ENCODE measurements at regions not wholly inside any gene's neighbourhood (a gene's known extent, or its start where the extent isn't known, plus 50 kb on each side); places are given as distances from the start of the nearest gene placed in this dataset.

DNA sequence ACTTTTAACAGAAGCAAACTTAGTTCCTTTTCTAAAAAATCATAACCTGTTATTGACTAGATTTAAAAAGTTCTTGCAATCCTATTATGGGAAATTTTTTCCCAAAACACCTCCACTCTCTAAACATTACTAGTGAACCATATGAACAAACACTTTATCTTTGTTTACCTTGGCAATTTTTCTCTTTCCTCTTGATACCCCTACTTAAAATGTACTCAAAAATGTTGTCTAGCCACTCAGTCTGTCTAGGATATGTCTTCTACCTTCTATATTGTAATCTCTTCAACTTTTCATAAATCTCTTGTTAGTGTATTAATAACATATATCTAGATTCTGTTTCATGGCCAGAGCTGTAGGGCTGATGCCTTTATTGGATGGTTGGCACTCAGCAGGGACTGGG, 630.0 kb upstream of the GRM3 start:
- DNase-seq (ENCODE audit: low spot score): no peak
- H3K4me3 ChIP-seq (ENCODE audit: severe bottlenecking): no peak overlapping the region
- H3K9me3 ChIP-seq (ENCODE audit: severe bottlenecking): no peaks in the 10 kb centered on the region
- no peaks in the 10 kb centered on the region for H3K36me3 ChIP-seq (ENCODE audit: low read depth)
- H3K27me3 ChIP-seq (ENCODE audit: insufficient read depth, poor library complexity, severe bottlenecking): no peaks in the 10 kb centered on the region
- H3K27ac ChIP-seq (ENCODE audit: poor library complexity, severe bottlenecking): no peak overlapping the region
- TF ChIP-seq, protein P1, sequence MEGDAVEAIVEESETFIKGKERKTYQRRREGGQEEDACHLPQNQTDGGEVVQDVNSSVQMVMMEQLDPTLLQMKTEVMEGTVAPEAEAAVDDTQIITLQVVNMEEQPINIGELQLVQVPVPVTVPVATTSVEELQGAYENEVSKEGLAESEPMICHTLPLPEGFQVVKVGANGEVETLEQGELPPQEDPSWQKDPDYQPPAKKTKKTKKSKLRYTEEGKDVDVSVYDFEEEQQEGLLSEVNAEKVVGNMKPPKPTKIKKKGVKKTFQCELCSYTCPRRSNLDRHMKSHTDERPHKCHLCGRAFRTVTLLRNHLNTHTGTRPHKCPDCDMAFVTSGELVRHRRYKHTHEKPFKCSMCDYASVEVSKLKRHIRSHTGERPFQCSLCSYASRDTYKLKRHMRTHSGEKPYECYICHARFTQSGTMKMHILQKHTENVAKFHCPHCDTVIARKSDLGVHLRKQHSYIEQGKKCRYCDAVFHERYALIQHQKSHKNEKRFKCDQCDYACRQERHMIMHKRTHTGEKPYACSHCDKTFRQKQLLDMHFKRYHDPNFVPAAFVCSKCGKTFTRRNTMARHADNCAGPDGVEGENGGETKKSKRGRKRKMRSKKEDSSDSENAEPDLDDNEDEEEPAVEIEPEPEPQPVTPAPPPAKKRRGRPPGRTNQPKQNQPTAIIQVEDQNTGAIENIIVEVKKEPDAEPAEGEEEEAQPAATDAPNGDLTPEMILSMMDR (IDR thresholded peaks at IDR 0.05; ENCODE audit: poor library complexity, severe bottlenecking): no peak
- no peak for ATAC-seq (ENCODE audit: low read depth)
- H3K4me1 ChIP-seq (ENCODE audit: insufficient read depth, poor library complexity, severe bottlenecking): no peaks in the 10 kb centered on the region

DNA sequence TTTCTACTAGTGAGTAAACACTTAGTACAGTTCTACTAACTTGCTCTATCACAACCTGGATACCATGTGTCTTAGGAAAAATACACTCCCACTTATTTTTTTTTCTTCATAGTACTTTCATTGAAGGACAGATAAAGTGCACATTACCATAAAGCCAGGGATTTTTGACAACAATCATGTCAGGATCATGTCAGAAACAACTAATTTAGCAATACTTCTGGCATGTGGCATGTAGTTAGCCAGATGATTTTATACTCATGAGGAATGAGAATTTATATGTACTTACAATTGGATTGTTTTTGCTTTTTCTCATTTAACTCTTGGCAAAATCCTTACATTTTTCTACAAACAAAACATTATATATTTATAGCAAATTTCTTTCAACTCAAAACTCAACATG, 630.7 kb upstream of the GRM3 start:
- TF ChIP-seq, protein P1 (IDR thresholded peaks at IDR 0.05; ENCODE audit: poor library complexity, severe bottlenecking): no peak
- H3K4me3 ChIP-seq (ENCODE audit: severe bottlenecking): no peak overlapping the region
- DNase-seq (ENCODE audit: low spot score) (no peak), ATAC-seq (ENCODE audit: low read depth) (no peak)
- no peaks in the 10 kb centered on the region for H3K27me3 ChIP-seq (ENCODE audit: insufficient read depth, poor library complexity, severe bottlenecking)
- no peak overlapping the region for H3K27ac ChIP-seq (ENCODE audit: poor library complexity, severe bottlenecking)
- no peaks in the 10 kb centered on the region for H3K4me1 ChIP-seq (ENCODE audit: insufficient read depth, poor library complexity, severe bottlenecking)
- no peaks in the 10 kb centered on the region for H3K36me3 ChIP-seq (ENCODE audit: low read depth)
- H3K9me3 ChIP-seq (ENCODE audit: severe bottlenecking): no peaks in the 10 kb centered on the region

DNA sequence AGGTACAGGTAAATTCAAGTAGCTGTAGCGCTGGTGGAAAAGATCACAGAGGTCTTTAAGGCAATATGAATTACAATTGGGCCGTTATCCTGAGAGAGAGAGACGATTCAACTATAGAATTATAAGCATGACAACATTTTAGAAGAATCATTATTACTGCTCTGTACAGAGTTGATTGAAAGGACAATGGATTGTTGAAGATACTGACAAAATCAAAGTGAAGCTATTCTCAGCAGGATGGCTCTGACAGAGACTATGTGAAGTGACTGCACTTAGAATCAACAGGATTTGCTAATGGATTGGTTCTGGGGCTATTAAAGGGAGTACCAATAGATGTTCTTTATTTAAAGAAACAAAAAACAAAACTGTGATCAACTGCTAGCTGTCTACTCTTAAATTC, 634.8 kb upstream of the GRM3 start:
- Histone ChIP-seq H3K4me3 (ENCODE audit: severe bottlenecking) (no peak overlapping the region), H3K27ac (ENCODE audit: poor library complexity, severe bottlenecking) (no peak overlapping the region), H3K36me3 (ENCODE audit: low read depth) (no peaks in the 10 kb centered on the region), H3K4me1 (ENCODE audit: insufficient read depth, poor library complexity, severe bottlenecking) (no peaks in the 10 kb centered on the region), H3K9me3 (ENCODE audit: severe bottlenecking) (no peaks in the 10 kb centered on the region), H3K27me3 (ENCODE audit: insufficient read depth, poor library complexity, severe bottlenecking) (no peaks in the 10 kb centered on the region)
- ATAC-seq (ENCODE audit: low read depth): no peak
- TF ChIP-seq, protein P1 (IDR thresholded peaks at IDR 0.05; ENCODE audit: poor library complexity, severe bottlenecking): no peak
- DNase-seq (ENCODE audit: low spot score): no peak

DNA sequence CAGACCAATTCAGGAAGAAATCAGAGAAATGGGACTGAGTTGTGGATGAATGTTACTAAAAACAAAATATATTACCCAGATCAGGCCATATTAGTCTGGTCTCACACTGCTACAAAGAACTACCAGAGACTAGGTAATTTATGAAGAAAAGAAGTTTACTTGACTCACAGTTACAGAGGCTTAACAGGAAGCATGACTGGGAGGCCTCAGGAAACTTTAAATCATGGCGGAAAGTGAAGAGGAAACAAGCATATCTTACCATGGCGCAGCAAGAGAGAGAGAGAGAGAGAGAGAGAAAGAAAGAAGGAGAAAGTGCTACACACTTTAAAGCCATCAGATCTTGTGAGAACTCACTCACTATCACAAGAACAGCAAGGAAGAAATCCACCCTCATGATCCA, 636.8 kb upstream of the GRM3 start:
- no peak for DNase-seq (ENCODE audit: low spot score)
- Histone ChIP-seq H3K27me3 (ENCODE audit: insufficient read depth, poor library complexity, severe bottlenecking) (no peaks in the 10 kb centered on the region), H3K27ac (ENCODE audit: poor library complexity, severe bottlenecking) (no peak overlapping the region), H3K4me3 (ENCODE audit: severe bottlenecking) (no peak overlapping the region), H3K36me3 (ENCODE audit: low read depth) (no peaks in the 10 kb centered on the region), H3K9me3 (ENCODE audit: severe bottlenecking) (no peaks in the 10 kb centered on the region), H3K4me1 (ENCODE audit: insufficient read depth, poor library complexity, severe bottlenecking) (no peaks in the 10 kb centered on the region)
- ATAC-seq (ENCODE audit: low read depth): no peak
- TF ChIP-seq, protein P1 (IDR thresholded peaks at IDR 0.05; ENCODE audit: poor library complexity, severe bottlenecking): no peak

DNA sequence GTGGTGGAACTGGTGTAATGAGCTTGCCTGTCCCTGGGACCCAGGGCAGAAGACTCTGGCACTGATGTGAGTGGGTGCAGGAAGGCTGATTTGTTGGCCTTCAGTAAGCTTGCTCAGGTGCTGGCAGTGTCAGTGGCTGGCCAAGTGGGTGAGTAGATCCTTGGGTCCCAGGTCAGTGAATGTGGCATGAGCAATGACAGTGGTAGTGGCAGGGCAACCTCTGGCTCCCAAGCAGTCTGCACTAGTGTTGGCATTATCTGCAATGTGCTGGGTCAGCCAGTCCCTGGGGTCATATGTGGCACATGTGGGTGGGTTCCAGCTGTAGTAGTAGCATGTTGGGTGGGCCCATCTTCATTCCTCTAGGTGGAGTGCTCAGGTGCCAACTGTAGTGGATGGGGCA, 640.9 kb upstream of the GRM3 start:
- Histone ChIP-seq H3K36me3 (ENCODE audit: low read depth) (no peaks in the 10 kb centered on the region), H3K27me3 (ENCODE audit: insufficient read depth, poor library complexity, severe bottlenecking) (no peaks in the 10 kb centered on the region), H3K9me3 (ENCODE audit: severe bottlenecking) (no peaks in the 10 kb centered on the region), H3K27ac (ENCODE audit: poor library complexity, severe bottlenecking) (no peak overlapping the region), H3K4me3 (ENCODE audit: severe bottlenecking) (no peak overlapping the region), H3K4me1 (ENCODE audit: insufficient read depth, poor library complexity, severe bottlenecking) (no peaks in the 10 kb centered on the region)
- ATAC-seq (ENCODE audit: low read depth): no peak
- no peak for DNase-seq (ENCODE audit: low spot score)
- TF ChIP-seq, protein P1 (IDR thresholded peaks at IDR 0.05; ENCODE audit: poor library complexity, severe bottlenecking): no peak

Data from RWPE2 (cell line).